HG03521 (cell line): ENCODE measurements at regions not wholly inside any gene's neighbourhood (a gene's known extent, or its start where the extent isn't known, plus 50 kb on each side); places are given as distances from the start of the nearest gene placed in this dataset.

Source experiments
- ATAC-seq: cut with Tn5 transposase; IDR thresholded peaks from one replicate; pipeline ENCODE4 v1.9.1; 2021; ENCODE audit warnings: mild to moderate bottlenecking, moderate library complexity; ENCODE audit not compliant: unreplicated experiment

DNA sequence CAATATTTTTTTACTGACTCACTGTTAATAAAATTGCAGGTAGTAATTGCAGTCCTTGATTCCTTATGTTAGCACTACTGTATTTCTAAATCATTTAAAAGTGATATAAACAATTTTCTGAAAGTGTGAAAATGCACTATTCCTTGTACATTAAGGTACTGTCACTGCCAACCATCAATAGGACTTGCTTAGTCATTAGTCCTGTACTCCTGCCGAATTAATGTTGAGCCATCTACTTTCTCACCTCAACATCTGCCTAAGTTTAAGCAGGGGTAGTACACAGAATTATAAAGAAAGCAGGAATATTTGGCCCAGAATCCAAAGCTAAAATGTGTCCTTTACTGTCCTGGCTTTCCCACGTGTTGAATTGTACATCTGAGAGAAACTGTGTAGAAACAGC, 87.0 kb upstream of the TRPC3 start:
- no peak for ATAC-seq

DNA sequence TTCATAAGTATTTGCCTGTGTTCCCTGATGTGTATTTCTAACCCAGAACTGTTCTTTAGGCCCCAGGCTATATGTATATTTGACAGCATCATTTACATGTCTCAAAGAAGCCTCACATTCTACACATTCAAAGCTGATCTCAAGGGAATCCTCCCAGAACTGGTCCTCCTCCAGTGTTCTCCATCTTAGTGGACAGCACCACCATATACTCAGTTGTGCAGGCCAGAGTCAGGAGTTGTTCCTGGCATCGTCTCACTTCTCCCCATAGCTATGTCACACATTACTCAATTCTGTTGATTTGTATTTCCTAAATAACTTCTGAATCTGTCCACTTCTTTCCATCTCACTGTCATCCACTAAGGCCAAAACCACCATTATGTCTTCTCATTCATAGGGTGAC, 82.8 kb upstream of the TRPC3 start:
- ATAC-seq: no peak

DNA sequence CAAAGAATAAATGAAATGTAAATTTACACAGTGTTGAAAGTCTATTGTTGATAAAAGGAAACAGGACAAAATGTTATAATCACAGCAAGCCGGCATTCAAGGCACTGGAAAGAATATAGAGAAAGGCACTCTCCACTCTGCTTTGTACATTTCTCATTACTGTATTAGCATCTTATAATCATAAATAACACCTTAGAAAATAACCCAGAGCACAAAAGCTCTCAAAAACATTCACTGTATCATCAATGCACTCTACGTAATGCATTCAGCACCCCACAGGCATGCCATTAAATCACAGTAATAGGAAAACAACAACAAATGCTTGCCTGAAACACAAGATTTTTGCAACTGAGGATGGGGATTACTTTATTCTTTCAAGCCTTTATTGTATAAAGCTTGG, 75.3 kb upstream of the TRPC3 start:
- ATAC-seq: no peak

DNA sequence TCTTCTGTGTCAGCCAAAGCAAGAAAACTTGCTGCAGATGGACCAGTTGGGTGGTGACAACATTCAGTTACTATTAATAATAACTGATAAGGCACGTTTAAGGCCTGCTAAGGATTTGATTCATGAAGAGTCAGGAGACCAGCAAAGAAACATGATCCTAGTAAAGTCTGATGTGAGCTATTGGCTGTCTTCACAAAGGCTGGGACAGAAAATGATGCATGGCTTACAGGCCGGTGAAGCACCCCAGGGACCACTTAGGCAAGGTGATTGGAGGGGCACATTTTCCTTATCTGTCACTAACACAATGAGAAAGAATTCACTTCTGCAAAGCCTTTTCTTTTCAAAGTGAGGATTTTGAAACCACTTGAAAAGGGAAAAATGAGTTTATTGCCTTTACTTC, 65.4 kb upstream of the TRPC3 start:
- no peak for ATAC-seq

DNA sequence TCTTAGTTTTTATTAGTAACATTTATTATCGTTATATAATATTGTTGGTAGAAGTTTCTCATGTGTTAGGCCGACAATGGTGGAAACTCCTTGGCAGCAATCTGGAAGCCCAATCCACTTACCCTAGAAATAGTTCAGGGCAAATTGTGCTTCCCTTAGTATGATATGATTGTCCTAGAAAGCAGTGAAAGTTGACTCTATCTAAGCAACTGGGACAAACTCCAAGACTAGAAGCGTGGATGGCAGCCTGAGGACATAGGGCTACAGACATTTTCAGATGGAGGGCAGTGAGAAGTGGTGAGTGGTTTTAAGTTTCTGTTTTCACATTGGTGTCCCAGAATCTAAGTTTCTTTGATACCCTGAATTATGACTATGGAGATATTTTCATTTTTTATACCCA, 63.3 kb upstream of the TRPC3 start:
- ATAC-seq: no peak

DNA sequence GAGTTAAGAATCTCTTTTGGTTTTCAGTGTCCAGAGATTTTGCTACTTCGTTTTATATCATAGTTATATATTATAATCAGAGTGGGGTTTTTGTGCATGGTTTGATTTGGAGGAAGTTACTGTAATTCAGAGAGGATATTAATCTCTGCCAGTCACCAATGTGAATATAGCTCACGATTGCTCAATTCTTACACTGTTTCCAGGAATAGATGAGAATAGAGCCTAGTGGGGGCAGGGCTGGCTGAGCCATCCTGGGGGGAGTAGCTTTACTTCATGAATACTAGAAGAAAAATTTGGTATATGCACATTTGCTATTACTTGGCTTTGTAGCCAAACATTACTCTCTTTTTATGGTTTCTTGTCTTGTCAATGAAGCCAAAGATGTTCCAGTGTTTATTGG, 60.9 kb upstream of the TRPC3 start:
- ATAC-seq: no peak

DNA sequence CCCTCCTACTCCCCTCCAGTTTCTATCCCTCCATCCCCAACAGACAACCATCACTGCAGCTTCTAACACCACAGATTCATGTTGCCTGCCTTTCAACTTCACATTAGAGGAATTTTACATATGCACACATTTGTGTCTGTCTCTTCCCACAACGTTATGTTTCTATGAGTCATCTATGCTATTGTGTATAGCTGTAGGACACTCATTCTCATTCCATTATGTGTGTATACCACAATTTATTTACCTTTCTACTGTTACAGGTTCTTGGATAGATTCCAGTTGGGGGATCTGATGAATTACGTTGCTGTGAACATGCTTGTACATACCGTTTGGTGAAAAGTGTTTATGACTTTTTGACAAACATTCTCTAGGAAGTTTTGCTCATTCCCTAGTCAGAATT, 58.8 kb upstream of the TRPC3 start:
- no peak for ATAC-seq

DNA sequence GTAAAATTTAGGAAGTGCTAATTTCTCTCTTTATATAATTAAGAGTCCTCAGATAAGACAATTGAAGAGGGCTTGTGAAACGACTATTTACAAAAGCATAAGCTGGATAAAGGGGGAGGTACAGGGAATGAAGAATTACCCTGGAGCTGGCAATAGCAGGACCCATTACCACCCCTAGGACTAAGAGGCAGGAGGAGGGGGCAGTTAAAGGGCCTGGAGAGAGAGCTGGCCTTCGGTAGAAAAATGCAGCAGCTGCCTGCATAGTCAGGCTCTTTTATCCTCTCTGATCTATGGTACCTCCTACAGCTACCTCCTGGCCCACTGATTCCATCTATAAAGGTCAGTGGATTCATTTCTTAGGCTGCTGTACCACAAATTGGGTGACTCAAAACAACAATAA, 57.7 kb upstream of the TRPC3 start:
- no peak for ATAC-seq

DNA sequence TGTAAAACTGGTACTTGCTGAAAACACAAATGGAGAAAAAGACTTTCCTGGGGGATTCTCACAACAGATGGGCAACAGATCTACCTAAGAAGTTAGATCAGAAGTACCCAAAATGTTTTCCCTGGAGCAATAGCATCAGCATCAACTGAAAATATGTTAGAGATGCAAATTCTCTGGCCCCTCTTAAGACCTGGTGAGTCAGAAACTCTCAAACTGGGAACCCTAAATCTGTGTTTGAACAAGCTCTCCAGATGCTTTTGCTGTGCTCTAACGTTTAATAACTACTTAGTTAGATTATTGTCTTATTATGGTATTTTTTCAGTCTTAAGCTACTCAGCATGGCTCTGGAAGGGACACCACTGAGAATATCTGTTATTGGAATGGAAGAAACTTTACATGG, 55.2 kb upstream of the TRPC3 start:
- no peak for ATAC-seq

DNA sequence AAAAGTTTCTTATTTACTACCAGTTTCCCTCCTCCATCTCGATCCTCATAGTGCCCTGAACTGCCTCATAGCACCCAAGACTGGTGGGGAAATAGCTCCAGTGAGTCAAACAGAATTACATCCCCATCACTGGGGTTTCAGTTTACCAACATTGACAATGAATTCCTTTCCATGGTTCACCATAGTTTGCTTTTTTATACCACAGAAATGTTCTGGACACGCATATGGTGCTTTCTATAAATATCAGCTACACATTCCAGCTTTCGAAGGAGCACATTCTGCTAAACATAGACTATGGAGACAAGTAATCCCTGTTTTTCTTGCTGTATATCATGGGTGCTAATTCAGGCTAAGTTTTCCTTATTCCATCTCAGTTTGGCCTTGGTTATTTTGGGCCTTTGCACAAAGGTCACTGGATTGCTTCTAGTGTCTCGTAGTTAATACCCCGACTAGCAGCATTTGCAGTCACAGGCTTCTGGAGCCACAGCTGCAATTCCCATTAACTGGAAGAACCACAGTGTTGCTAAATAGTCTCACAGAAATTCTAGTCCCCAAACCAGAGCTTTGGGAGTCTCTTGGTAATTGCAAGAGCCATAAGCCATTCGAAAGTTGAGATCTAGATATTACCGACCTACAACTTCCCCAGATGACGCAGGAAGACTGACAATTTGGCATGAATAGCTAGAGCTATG, 53.4 kb upstream of the TRPC3 start:
- no peak for ATAC-seq

DNA sequence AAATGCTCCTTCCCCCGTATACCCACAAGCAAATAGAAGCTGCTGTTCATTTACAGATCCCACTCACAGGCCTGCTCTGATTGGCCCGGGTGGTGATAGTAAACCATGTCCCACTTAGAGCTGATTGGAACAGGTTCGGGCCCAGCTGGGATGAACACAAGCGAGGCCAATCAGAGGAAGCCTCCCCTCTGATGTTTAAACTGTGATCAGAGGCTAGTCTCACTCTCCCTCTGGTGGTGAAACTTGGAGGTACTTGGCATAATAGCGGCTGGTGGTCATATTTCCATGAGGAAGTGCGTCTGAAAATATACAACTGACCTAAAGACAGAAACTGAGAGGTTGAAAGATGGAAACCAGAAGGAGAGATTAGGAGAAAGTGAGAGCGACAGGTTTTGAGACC, 51.5 kb upstream of the TRPC3 start:
- peak; percentile 83 for ATAC-seq
